H1 (cell line): ENCODE measurements at regions not wholly inside any gene's neighbourhood (a gene's known extent, or its start where the extent isn't known, plus 50 kb on each side); places are given as distances from the start of the nearest gene placed in this dataset.

Source experiments
- CTCF ChIA-PET: fragments of 300-600 bp; sonication (Branson Sonifier 250); formaldehyde crosslinking; loops from one replicate; lab custom pipeline; 2021; ENCODE audit not compliant: partially characterized antibody; lab: Charles Lee
- POLR2A ChIA-PET: fragments of 300-600 bp; sonication (Branson Sonifier 250); formaldehyde crosslinking; loops from one replicate; lab custom pipeline; 2021; ENCODE audit warnings: inconsistent platforms; ENCODE audit not compliant: partially characterized antibody; lab: Charles Lee
- DNase-seq, 2 experiments: peaks; one replicate each; pipeline versions ENCODE4 v3.0.0 to v3.0.0-alpha.2; 2010 to 2022; ENCODE audit warnings: low spot score in 2 of 2, low read depth in 1 of 2, mixed read lengths in 1 of 2
- FAIRE-seq: peaks from 2 replicates; lab custom pipeline; 2011; peaks lifted over from hg19 to GRCh38; lab: Jason Lieb, UNC
- H2AFZ ChIP-seq: 2 replicates; pipeline ENCODE4 v1.8.1; 2012; ENCODE audit warnings: low read length, inconsistent platforms
- H2AK5ac ChIP-seq: 2 replicates; pipeline ENCODE4 v1.6.1; 2013; ENCODE audit warnings: low read depth, low read length
- H2BK120ac ChIP-seq: replicated peaks from 2 replicates; pipeline ENCODE3; 2013; ENCODE audit warnings: low read depth, low read length, inconsistent platforms
- H2BK12ac ChIP-seq: 2 replicates; pipeline ENCODE4 v1.6.1; 2013; ENCODE audit warnings: low read depth, low read length
- H2BK15ac ChIP-seq: 2 replicates; pipeline ENCODE4 v1.6.1; 2013; ENCODE audit warnings: low read length
- H2BK20ac ChIP-seq: 2 replicates; pipeline ENCODE4 v1.6.1; 2013; ENCODE audit warnings: low read length
- H2BK5ac ChIP-seq: 2 replicates; pipeline ENCODE4 v1.6.1; 2013; ENCODE audit warnings: low read depth, low read length
- H3K14ac ChIP-seq: 2 replicates; pipeline ENCODE4 v1.6.1; 2013; ENCODE audit warnings: inconsistent platforms; ENCODE audit not compliant: insufficient read length
- H3K18ac ChIP-seq: 2 replicates; pipeline ENCODE4 v1.6.1; 2013; ENCODE audit warnings: low read length; ENCODE audit errors: extremely low read depth
- H3K23ac ChIP-seq: 2 replicates; pipeline ENCODE4 v1.6.1; 2013; ENCODE audit warnings: inconsistent platforms; ENCODE audit not compliant: insufficient read length
- H3K23me2 ChIP-seq: 2 replicates; pipeline ENCODE4 v1.6.1; 2013; ENCODE audit warnings: low read depth, low read length
- H3K27ac ChIP-seq: 2 replicates; pipeline ENCODE4 v1.6.1; 2011; ENCODE audit warnings: low read depth, low read length, inconsistent platforms
- H3K27me3 ChIP-seq, 4 experiments: replicated peaks in 1 of 4; 1 replicate in 1 of 4; 2 replicates in 3 of 4; pipeline versions ENCODE4 v1.6.1 to v1.8.1; 2011 to 2013; ENCODE audit warnings: low read length in 3 of 4, mild to moderate bottlenecking in 3 of 4, inconsistent platforms in 2 of 4, mixed read lengths in 2 of 4, moderate library complexity in 1 of 4; ENCODE audit not compliant: control insufficient read depth in 3 of 4, insufficient read depth in 3 of 4; ENCODE audit errors: extremely low read depth in 1 of 4
- H3K36me3 ChIP-seq, 4 experiments: 2 replicates each; pipeline versions ENCODE4 v1.6.1 to v1.8.1; 2011 to 2013; ENCODE audit warnings: mild to moderate bottlenecking in 4 of 4, low read length in 3 of 4, moderate library complexity in 2 of 4, control low read depth in 1 of 4, inconsistent platforms in 1 of 4; ENCODE audit not compliant: insufficient read depth in 4 of 4, control insufficient read depth in 2 of 4
- H3K4ac ChIP-seq: replicated peaks from 2 replicates; pipeline ENCODE3; 2013; ENCODE audit warnings: low read length, low read depth, mixed read lengths, inconsistent platforms; ENCODE audit not compliant: insufficient read length
- H3K4me1 ChIP-seq, 4 experiments: replicated peaks in 1 of 4; 1 replicate in 1 of 4; 2 replicates in 3 of 4; pipeline versions ENCODE4 v1.6.1 to v1.8.1; 2011 to 2013; ENCODE audit warnings: low read length in 3 of 4, inconsistent platforms in 2 of 4, mixed read lengths in 1 of 4; ENCODE audit not compliant: insufficient read depth in 4 of 4, control insufficient read depth in 3 of 4
- H3K4me2 ChIP-seq, 2 experiments: 2 replicates each; pipeline versions ENCODE4 v1.6.1 to v1.8.1; 2011 to 2013; ENCODE audit warnings: low read depth in 2 of 2, low read length in 2 of 2, control low read depth in 1 of 2, inconsistent platforms in 1 of 2, mild to moderate bottlenecking in 1 of 2; ENCODE audit not compliant: insufficient read depth in 1 of 2
- H3K4me3 ChIP-seq, 4 experiments: fragments of 200-600, 300-600 bp in 1 of 4; sonication (generic), shearing (Covaris generic), sonication (Bioruptor Twin) in 1 of 4; 2 replicates each; pipeline versions ENCODE4 v1.5.1 to v1.8.1; 2011 to 2016; ENCODE audit warnings: low read length in 4 of 4, low read depth in 3 of 4, control low read depth in 2 of 4, inconsistent platforms in 2 of 4, mild to moderate bottlenecking in 2 of 4, mixed read lengths in 1 of 4, moderate library complexity in 1 of 4; ENCODE audit not compliant: insufficient read depth in 2 of 4; ENCODE audit errors: extremely low read depth in 1 of 4
- H3K56ac ChIP-seq: replicated peaks from 2 replicates; pipeline ENCODE3; 2013; ENCODE audit warnings: low read depth, mild to moderate bottlenecking, mixed read lengths, low read length, inconsistent platforms; ENCODE audit not compliant: insufficient read length
- H3K79me1 ChIP-seq: 2 replicates; pipeline ENCODE4 v1.6.1; 2013; ENCODE audit warnings: low read depth, low read length, control low read depth
- H3K79me2 ChIP-seq, 2 experiments: 2 replicates each; pipeline versions ENCODE4 v1.6.1 to v1.8.1; 2012 to 2013; ENCODE audit warnings: low read length in 2 of 2, mild to moderate bottlenecking in 2 of 2, inconsistent platforms in 1 of 2; ENCODE audit not compliant: insufficient read depth in 2 of 2, control insufficient read depth in 1 of 2
- H3K9ac ChIP-seq, 4 experiments: replicated peaks in 1 of 4; 1 replicate in 1 of 4; 2 replicates in 3 of 4; pipeline versions ENCODE4 v1.6.1 to v1.8.1; 2011 to 2013; ENCODE audit warnings: low read depth in 3 of 4, low read length in 3 of 4, control low read depth in 2 of 4, mild to moderate bottlenecking in 2 of 4, moderate library complexity in 2 of 4, inconsistent platforms in 1 of 4; ENCODE audit errors: extremely low read depth in 1 of 4
- H3K9me3 ChIP-seq, 2 experiments: 2 replicates each; pipeline versions ENCODE4 v1.6.1 to v1.8.1; 2012 to 2013; ENCODE audit warnings: mild to moderate bottlenecking in 2 of 2, moderate library complexity in 2 of 2, control low read depth in 1 of 2, inconsistent platforms in 1 of 2, low read depth in 1 of 2, low read length in 1 of 2, mixed read lengths in 1 of 2; ENCODE audit not compliant: insufficient read depth in 2 of 2
- H4K20me1 ChIP-seq, 2 experiments: replicated peaks in 1 of 2; 2 replicates each; pipeline versions ENCODE3 to v1.8.1; 2011 to 2013; ENCODE audit warnings: inconsistent platforms in 2 of 2, low read length in 2 of 2, mild to moderate bottlenecking in 1 of 2; ENCODE audit not compliant: insufficient read depth in 2 of 2, control insufficient read depth in 1 of 2
- H4K5ac ChIP-seq: 2 replicates; pipeline ENCODE4 v1.6.1; 2013; ENCODE audit warnings: low read length, low read depth, mixed read lengths, inconsistent platforms; ENCODE audit not compliant: insufficient read length
- H4K8ac ChIP-seq: 2 replicates; pipeline ENCODE4 v1.8.0; 2013; ENCODE audit warnings: mild to moderate bottlenecking, moderate library complexity, low read length, inconsistent platforms; ENCODE audit not compliant: insufficient read depth; ENCODE audit errors: extremely low read depth
- H4K91ac ChIP-seq: replicated peaks from 2 replicates; pipeline ENCODE3; 2013; ENCODE audit warnings: low read length, mixed read lengths, inconsistent platforms; ENCODE audit not compliant: insufficient read length
- CBX8 ChIP-seq: fragments of 300-800, 300-1000 bp; sonication (generic); IDR thresholded peaks from 2 replicates; pipeline ENCODE4 v1.7.1; 2016; ENCODE audit warnings: low read depth, low read length, borderline replicate concordance
- CHD1 ChIP-seq: IDR thresholded peaks from 2 replicates; pipeline ENCODE4 v1.6.1; 2012; ENCODE audit warnings: low read depth, low read length, improper control_type of control experiment
- CREB1 ChIP-seq: IDR thresholded peaks from 2 replicates; pipeline ENCODE4 v1.6.1; 2012; ENCODE audit warnings: inconsistent platforms
- CTCF ChIP-seq, 3 experiments: IDR thresholded peaks; 1 replicate in 2 of 3; 2 replicates in 1 of 3; pipeline versions ENCODE4 v1.5.1 to v1.6.1; 2011; ENCODE audit warnings: low read length in 3 of 3, mild to moderate bottlenecking in 3 of 3, inconsistent platforms in 2 of 3, low read depth in 1 of 3, moderate library complexity in 1 of 3; ENCODE audit not compliant: insufficient read depth in 1 of 3; ENCODE audit errors: control extremely low read depth in 1 of 3
- KDM4A ChIP-seq: IDR thresholded peaks from one replicate; pipeline ENCODE4 v1.7.1; 2012; ENCODE audit warnings: low read depth, mild to moderate bottlenecking, moderate library complexity, low read length, inconsistent platforms; ENCODE audit not compliant: severe bottlenecking
- SIN3A ChIP-seq, 2 experiments: IDR thresholded peaks in 1 of 2; conservative IDR thresholded peaks in 1 of 2; 2 replicates each; pipeline ENCODE4 v1.6.1; 2011 to 2012; ENCODE audit warnings: low read length in 2 of 2, improper control_type of control experiment in 1 of 2, low read depth in 1 of 2, mild to moderate bottlenecking in 1 of 2
- SIRT6 ChIP-seq: IDR thresholded peaks from one replicate; pipeline ENCODE4 v1.7.1; 2012; ENCODE audit warnings: low read length, inconsistent platforms
- SIX5 ChIP-seq: IDR thresholded peaks from 2 replicates; pipeline ENCODE4 v1.6.1; 2011; ENCODE audit warnings: mild to moderate bottlenecking, low read depth, low read length
- SP4 ChIP-seq: IDR thresholded peaks from 2 replicates; pipeline ENCODE4 v1.6.1; 2012; ENCODE audit warnings: low read length, inconsistent platforms
- YY1 ChIP-seq: IDR thresholded peaks from 2 replicates; pipeline ENCODE4 v1.6.1; 2011; ENCODE audit warnings: low read depth, mild to moderate bottlenecking, low read length
- WGBS, 2 experiments: shearing (Covaris generic) in 1 of 2; methylation state at CpG; one replicate each; pipeline versions ENCODE4 v1.1.6 to v1.1.7; 2013 to 2015; ENCODE audit warnings: low lambda C conversion rate in 2 of 2, mixed read lengths in 2 of 2, inconsistent platforms in 1 of 2, low coverage in 1 of 2, missing lambda C conversion rate in 1 of 2; ENCODE audit not compliant: insufficient replicate concordance in 2 of 2, insufficient coverage in 1 of 2, insufficient read length in 1 of 2; ENCODE audit errors: extremely low coverage in 1 of 2, missing lambda C conversion rate in 1 of 2; 5-methylcytosine and 5-hydroxymethylcytosine counted together

GRCh38 chr12:28884904-28885679 lies 264.0 kb upstream of the FAR2 start:
- Histone ChIP-seq H3K14ac (no peak overlapping the region), H3K4me1 (no peaks in the 10 kb centered on the region), H3K79me2 (no peaks in the 10 kb centered on the region), H3K23me2 (no peaks in the 10 kb centered on the region), H3K23ac (no peak overlapping the region), H3K18ac (no peak overlapping the region), H4K91ac (no peak overlapping the region), H3K27me3 (no peaks in the 10 kb centered on the region), H3K36me3 (no peaks in the 10 kb centered on the region), H2BK5ac (no peak overlapping the region), H4K8ac (no peak overlapping the region), H3K9me3 (no peaks in the 10 kb centered on the region), H2AK5ac (no peak overlapping the region), H3K9ac (no peak overlapping the region)
- ChIA-PET CTCF (interaction anchor here (1.6 kb wide), 1 partner anchor 79 kb away, joined by 3 read pairs; no protein-coding TSS in a partner anchor), POLR2A (no interaction called here)
- whole genome bisulfite sequencing, 2 experiments: 85% methylated on average over 3 of the region's 3 CpGs; no CpG with 5 or more reads in 1 of the 2 experiments
- TF ChIP-seq CBX8 (no peak), SIX5 (no peak), YY1 (no peak), SIN3A (conservative IDR thresholded peaks at IDR 0.05 in 1 of 2, IDR thresholded peaks at IDR 0.05 in 1 of 2; ENCODE audit: low read depth in 1 of 2, low read length in 2 of 2) (no peak), SIRT6 (no peak), KDM4A (no peak), CREB1 (no peak), CTCF (IDR thresholded peaks at IDR 0.05; ENCODE audit: control extremely low read depth in 1 of 3, insufficient read depth in 1 of 3, low read depth in 1 of 3, low read length in 3 of 3) (no peak), SP4 (no peak), CHD1 (no peak)
- TF ChIP-seq, all 59 proteins: peak for 0
- H2BK120ac ChIP-seq: no peak overlapping the region
- DNase-seq: no peak
- no peak overlapping the region for H4K5ac ChIP-seq
- H3K27ac ChIP-seq: no peak overlapping the region
- H4K20me1 ChIP-seq: no peaks in the 10 kb centered on the region
- H3K4me3 ChIP-seq: no peak overlapping the region
- H2BK15ac ChIP-seq: no peak overlapping the region
- H3K79me1 ChIP-seq: no peaks in the 10 kb centered on the region
- no peak overlapping the region for H3K4ac ChIP-seq
- no peak overlapping the region for H2AFZ ChIP-seq
- no peak overlapping the region for H3K4me2 ChIP-seq
- H3K56ac ChIP-seq: no peak overlapping the region
- FAIRE-seq: peak; percentile 58
- H2BK12ac ChIP-seq: no peak overlapping the region
- no peak overlapping the region for H2BK20ac ChIP-seq
